ENCODE measurements at regions not wholly inside any gene's neighbourhood (a gene's known extent, or its start where the extent isn't known, plus 50 kb on each side); places are given as distances from the start of the nearest gene placed in this dataset.
A peak's percentile ranks its signal among the peaks of the same experiment; 100 is the strongest.
"Not testable (repeated sequence)": the region's sequence is repeated elsewhere in the genome, so short reads cannot be mapped to it uniquely, and the experiment has no call there.

GRCh38 chr2:163044114-163044513, 205.5 kb upstream of the KCNH7 start:
- ATAC-seq (no peak), DNase-seq (no peak)
- Histone ChIP-seq H3K9me3 (no peaks in the 10 kb centered on the region), H3K4me1 (ENCODE audit: low read depth) (no peaks in the 10 kb centered on the region), H3K36me3 (ENCODE audit: low read depth) (no peaks in the 10 kb centered on the region), H3K4me3 (no peak overlapping the region)
- intact Hi-C loops (cut with DNase I, micrococcal nuclease), result no loop called here
- no peak for TF ChIP-seq CTCF (IDR thresholded peaks at IDR 0.05)

- intact Hi-C loops (cut with DNase I, micrococcal nuclease), result no loop called here
- no peak for ATAC-seq
- no peak for TF ChIP-seq CTCF (IDR thresholded peaks at IDR 0.05)
Observed at GRCh38 chr2:163043201-163043600, 204.6 kb upstream of the KCNH7 start.

GRCh38 chr2:163039266-163039665, 200.7 kb upstream of the KCNH7 start:
- Histone ChIP-seq H3K36me3 (ENCODE audit: low read depth) (no peaks in the 10 kb centered on the region), H3K4me3 (no peak overlapping the region), H3K9me3 (no peaks in the 10 kb centered on the region), H3K4me1 (ENCODE audit: low read depth) (no peaks in the 10 kb centered on the region)
- ATAC-seq (no peak), DNase-seq (no peak)
- TF ChIP-seq CTCF (IDR thresholded peaks at IDR 0.05), result no peak
- intact Hi-C loops (cut with DNase I, micrococcal nuclease), result no loop called here

More at GRCh38 chr2:163043201-163043600, 204.6 kb upstream of the KCNH7 start:
- Histone ChIP-seq H3K4me1 (ENCODE audit: low read depth) (no peaks in the 10 kb centered on the region), H3K36me3 (ENCODE audit: low read depth) (no peaks in the 10 kb centered on the region), H3K9me3 (no peaks in the 10 kb centered on the region), H3K4me3 (no peak overlapping the region)
- no peak for DNase-seq

- DNase-seq (no peak), ATAC-seq (no peak)
- TF ChIP-seq CTCF (IDR thresholded peaks at IDR 0.05), result no peak
- Histone ChIP-seq H3K9me3 (no peaks in the 10 kb centered on the region), H3K4me1 (ENCODE audit: low read depth) (no peaks in the 10 kb centered on the region), H3K4me3 (no peak overlapping the region), H3K36me3 (ENCODE audit: low read depth) (no peaks in the 10 kb centered on the region)
- intact Hi-C loops (cut with DNase I, micrococcal nuclease), result no loop called here
Observed at GRCh38 chr2:163028807-163029206, 190.2 kb upstream of the KCNH7 start.

- H3K4me3 ChIP-seq; H3K9me3 ChIP-seq; intact Hi-C loops (cut with DNase I, micrococcal nuclease); ATAC-seq; H3K4me1 ChIP-seq (ENCODE audit: low read depth); H3K36me3 ChIP-seq (ENCODE audit: low read depth): not testable (repeated sequence)
- peak in 1 of 3 donors; percentile 39 for DNase-seq
Observed at GRCh38 chr2:163026136-163026775, 187.7 kb upstream of the KCNH7 start.

- intact Hi-C loops (cut with DNase I, micrococcal nuclease); H3K9me3 ChIP-seq; ATAC-seq: not testable (repeated sequence)
Observed at GRCh38 chr2:163016882-163017281, 178.3 kb upstream of the KCNH7 start.

GRCh38 chr2:163011000-163011399, 172.4 kb upstream of the KCNH7 start:
- H3K4me1 ChIP-seq (ENCODE audit: low read depth), result no peaks in the 10 kb centered on the region
- peaks cover 6% of the 10 kb centered on the region for H3K9me3 ChIP-seq
- TF ChIP-seq CTCF (IDR thresholded peaks at IDR 0.05), result no peak
- ATAC-seq (no peak), DNase-seq (no peak)
- no peak overlapping the region for H3K4me3 ChIP-seq
- no peaks in the 10 kb centered on the region for H3K36me3 ChIP-seq (ENCODE audit: low read depth)
- intact Hi-C loops (cut with DNase I, micrococcal nuclease), result no loop called here

More at GRCh38 chr2:163016882-163017281, 178.3 kb upstream of the KCNH7 start:
- not testable (repeated sequence) for H3K4me1 ChIP-seq (ENCODE audit: low read depth); DNase-seq; H3K36me3 ChIP-seq (ENCODE audit: low read depth); H3K4me3 ChIP-seq

Measured in mucosa of descending colon (tissue), 3 donors.